Neuronal stem cell (in vitro differentiated cells): ENCODE measurements at regions not wholly inside any gene's neighbourhood (a gene's known extent, or its start where the extent isn't known, plus 50 kb on each side); places are given as distances from the start of the nearest gene placed in this dataset.

Experiments
- DNase-seq: peaks from one replicate; pipeline ENCODE4 v3.0.0-alpha.2; 2013; ENCODE audit warnings: low spot score
- H2AFZ ChIP-seq: one replicate; pipeline ENCODE4 v1.6.1; 2013; ENCODE audit warnings: mild to moderate bottlenecking, low read length, inconsistent platforms
- H2AK5ac ChIP-seq: 2 replicates; pipeline ENCODE4 v1.6.1; 2013; ENCODE audit warnings: low read depth, mild to moderate bottlenecking, inconsistent platforms, low read length, moderate library complexity, mixed read lengths
- H2BK120ac ChIP-seq: 2 replicates; pipeline ENCODE4 v1.6.1; 2013; ENCODE audit warnings: low read depth, mild to moderate bottlenecking, inconsistent platforms, low read length, moderate library complexity, mixed read lengths
- H2BK12ac ChIP-seq: one replicate; pipeline ENCODE4 v1.6.1; 2013; ENCODE audit warnings: low read length, inconsistent platforms
- H2BK15ac ChIP-seq: 2 replicates; pipeline ENCODE4 v1.6.1; 2013; ENCODE audit warnings: mild to moderate bottlenecking, low read length, inconsistent platforms, mixed read lengths
- H2BK5ac ChIP-seq: one replicate; pipeline ENCODE4 v1.6.1; 2013; ENCODE audit warnings: inconsistent platforms, mild to moderate bottlenecking, low read length, moderate library complexity
- H3K14ac ChIP-seq: one replicate; pipeline ENCODE4 v1.6.1; 2013; ENCODE audit warnings: low read length, inconsistent platforms
- H3K18ac ChIP-seq: 2 replicates; pipeline ENCODE4 v1.6.1; 2013; ENCODE audit warnings: low read length, inconsistent platforms
- H3K23ac ChIP-seq: 2 replicates; pipeline ENCODE4 v1.6.1; 2013; ENCODE audit warnings: low read depth, mild to moderate bottlenecking, mixed read lengths, low read length, inconsistent platforms; ENCODE audit not compliant: poor library complexity
- H3K27ac ChIP-seq: replicated peaks from 3 replicates; pipeline ENCODE4 v1.5.1; 2013; ENCODE audit warnings: low read length, inconsistent platforms
- H3K27me3 ChIP-seq, 3 experiments: 2 replicates each; pipeline ENCODE4 v1.6.1; 2013; ENCODE audit warnings: low read length in 3 of 3, mild to moderate bottlenecking in 2 of 3, inconsistent platforms in 1 of 3, low read depth in 1 of 3, mixed read lengths in 1 of 3, moderate library complexity in 1 of 3; ENCODE audit not compliant: control insufficient read depth in 3 of 3, insufficient read depth in 3 of 3
- H3K36me3 ChIP-seq, 2 donors: replicated peaks in 1 of 2; 2 replicates each; pipeline ENCODE4 v1.6.1; 2013; ENCODE audit warnings: low read length in 2 of 2; ENCODE audit not compliant: control insufficient read depth in 2 of 2, insufficient read depth in 2 of 2
- H3K4ac ChIP-seq: 2 replicates; pipeline ENCODE4 v1.6.1; 2013; ENCODE audit warnings: inconsistent platforms, mild to moderate bottlenecking, low read length, moderate library complexity
- H3K4me1 ChIP-seq, 2 donors: 1 replicate in 1 of 2; 2 replicates in 1 of 2; pipeline ENCODE4 v1.6.1; 2013; ENCODE audit warnings: low read length in 2 of 2, low read depth in 1 of 2; ENCODE audit not compliant: control insufficient read depth in 2 of 2, insufficient read depth in 1 of 2
- H3K4me2 ChIP-seq: one replicate; pipeline ENCODE4 v1.6.1; 2013; ENCODE audit warnings: mild to moderate bottlenecking, low read length, inconsistent platforms; ENCODE audit not compliant: insufficient read depth, poor library complexity, severe bottlenecking
- H3K4me3 ChIP-seq, 2 donors: 2 replicates each; pipeline ENCODE4 v1.5.1; 2013; ENCODE audit warnings: low read length in 2 of 2, mild to moderate bottlenecking in 2 of 2, inconsistent platforms in 1 of 2, moderate library complexity in 1 of 2
- H3K79me1 ChIP-seq: one replicate; pipeline ENCODE4 v1.6.1; 2013; ENCODE audit warnings: low read depth, mild to moderate bottlenecking, inconsistent platforms, low read length, moderate library complexity
- H3K9ac ChIP-seq: one replicate; pipeline ENCODE4 v1.6.1; 2013; ENCODE audit warnings: mild to moderate bottlenecking, low read depth, low read length, inconsistent platforms; ENCODE audit not compliant: poor library complexity
- H3K9me3 ChIP-seq, 2 donors: replicated peaks in 1 of 2; 2 replicates each; pipeline versions ENCODE3 to v1.6.1; 2013; ENCODE audit warnings: low read length in 2 of 2, mild to moderate bottlenecking in 2 of 2, inconsistent platforms in 1 of 2, low read depth in 1 of 2, mixed read lengths in 1 of 2, moderate library complexity in 1 of 2; ENCODE audit not compliant: control insufficient read depth in 2 of 2, insufficient read depth in 1 of 2
- H4K8ac ChIP-seq: one replicate; pipeline ENCODE4 v1.6.1; 2013; ENCODE audit warnings: low read depth, mild to moderate bottlenecking, inconsistent platforms, low read length, moderate library complexity
- H4K91ac ChIP-seq: one replicate; pipeline ENCODE4 v1.6.1; 2013; ENCODE audit warnings: low read length, low read depth, mild to moderate bottlenecking, inconsistent platforms; ENCODE audit not compliant: poor library complexity
- WGBS, 2 donors: extraction: QIAGEN DNeasy Blood & Tissue Kit; methylation state at CpG; one replicate each; pipeline ENCODE4 v1.1.7; 2013; ENCODE audit warnings: missing lambda C conversion rate in 2 of 2, mixed read lengths in 1 of 2; ENCODE audit not compliant: insufficient read length in 2 of 2, insufficient replicate concordance in 1 of 2; ENCODE audit errors: extremely low coverage in 2 of 2; 5-methylcytosine and 5-hydroxymethylcytosine counted together

DNA sequence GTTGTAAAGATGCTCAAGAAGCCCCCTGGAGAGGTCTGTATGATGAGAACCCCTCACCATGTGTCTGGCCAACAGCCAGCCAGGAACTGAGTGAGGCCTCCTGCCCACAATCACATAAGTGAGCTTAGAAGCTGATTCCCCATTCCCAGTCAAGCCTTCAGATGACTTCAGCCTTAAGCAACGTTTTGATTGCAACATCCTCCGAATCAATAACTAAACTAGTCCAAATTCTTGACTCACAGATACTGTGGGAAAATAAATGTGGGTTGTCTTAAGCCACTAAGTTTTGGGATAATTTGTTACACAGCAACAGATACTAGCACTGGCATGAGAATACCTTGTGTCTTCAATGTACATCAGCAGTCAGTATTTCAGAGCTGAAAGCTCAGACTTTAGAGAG, 54.5 kb upstream of the HS3ST4 start:
- H2BK12ac ChIP-seq = no peak overlapping the region
- no peak overlapping the region for H3K18ac ChIP-seq
- H3K79me1 ChIP-seq = no peaks in the 10 kb centered on the region
- no CpG with 5 or more reads among the region's 2 CpGs for WGBS, 2 donors
- H2AFZ ChIP-seq = no peak overlapping the region
- no peak overlapping the region for H2BK5ac ChIP-seq
- no peak overlapping the region for H3K9ac ChIP-seq
- H3K9me3 ChIP-seq = no peaks in the 10 kb centered on the region
- no peak overlapping the region for H3K4me3 ChIP-seq
- H3K27me3 ChIP-seq = no peaks in the 10 kb centered on the region
- H3K27ac ChIP-seq = no peak overlapping the region
- no peak for DNase-seq
- no peak overlapping the region for H3K23ac ChIP-seq
- H2AK5ac ChIP-seq = no peak overlapping the region
- no peak overlapping the region for H4K91ac ChIP-seq
- H3K4ac ChIP-seq = no peak overlapping the region
- no peaks in the 10 kb centered on the region for H3K4me1 ChIP-seq
- H3K36me3 ChIP-seq = no peaks in the 10 kb centered on the region
- no peak overlapping the region for H2BK120ac ChIP-seq
- H3K4me2 ChIP-seq = no peak overlapping the region
- H3K14ac ChIP-seq = no peak overlapping the region
- H2BK15ac ChIP-seq = no peak overlapping the region
- H4K8ac ChIP-seq = no peak overlapping the region

DNA sequence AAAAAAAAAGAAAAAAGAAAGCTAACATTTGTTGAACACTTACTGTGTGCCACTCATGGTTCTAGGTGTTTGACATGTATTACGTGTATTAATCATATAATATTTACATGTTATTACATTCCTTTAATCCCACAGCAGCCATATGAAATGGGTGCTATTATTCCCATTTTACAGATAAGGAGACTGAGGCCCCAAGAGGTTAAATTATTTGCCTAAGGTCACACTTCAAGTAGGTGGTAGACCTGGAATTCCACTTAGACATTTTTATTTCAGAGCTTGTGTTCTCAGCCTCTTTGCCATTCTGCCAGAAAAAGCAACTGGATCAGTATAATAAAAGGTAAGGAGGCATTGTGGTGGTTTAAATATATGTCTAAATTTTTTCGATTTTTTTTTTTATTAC, 55.1 kb upstream of the HS3ST4 start:
- Histone ChIP-seq H2BK5ac (no peak overlapping the region), H4K8ac (no peak overlapping the region), H2BK120ac (no peak overlapping the region), H3K9ac (no peak overlapping the region), H2AFZ (no peak overlapping the region), H3K4me3 (no peak overlapping the region), H4K91ac (no peak overlapping the region), H3K23ac (no peak overlapping the region), H3K4me1 (no peaks in the 10 kb centered on the region), H3K9me3 (no peaks in the 10 kb centered on the region), H3K4ac (no peak overlapping the region), H3K18ac (no peak overlapping the region), H3K27ac (no peak overlapping the region), H3K14ac (no peak overlapping the region), H3K79me1 (no peaks in the 10 kb centered on the region), H2BK12ac (no peak overlapping the region), H3K4me2 (no peak overlapping the region), H3K36me3 (no peaks in the 10 kb centered on the region), H2AK5ac (no peak overlapping the region), H2BK15ac (no peak overlapping the region), H3K27me3 (no peaks in the 10 kb centered on the region)
- no peak for DNase-seq
- no CpG with 5 or more reads among the region's 2 CpGs for WGBS, 2 donors

DNA sequence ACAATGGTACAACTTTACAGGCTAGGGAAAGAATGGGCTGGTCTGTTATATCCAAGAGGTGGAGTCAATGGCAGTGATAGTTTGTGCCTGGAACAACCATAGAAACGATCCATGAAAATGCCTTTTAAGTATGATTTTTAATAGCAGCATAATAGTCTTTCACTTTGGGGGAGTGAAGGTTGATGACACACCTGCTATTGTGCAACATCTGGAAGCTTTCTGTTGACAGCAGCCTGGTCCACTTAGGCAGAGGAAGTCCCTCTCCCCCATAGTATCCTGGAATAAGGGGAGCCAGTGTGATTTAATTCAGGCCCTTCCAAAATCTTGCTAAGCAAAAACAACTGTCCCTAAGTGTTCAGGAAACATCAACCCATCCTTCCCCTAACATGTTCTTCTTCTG, 56.3 kb upstream of the HS3ST4 start:
- no peaks in the 10 kb centered on the region for H3K36me3 ChIP-seq
- H3K4me3 ChIP-seq = no peak overlapping the region
- no peak overlapping the region for H3K4me2 ChIP-seq
- no peak overlapping the region for H2BK12ac ChIP-seq
- no peak overlapping the region for H2BK120ac ChIP-seq
- H4K91ac ChIP-seq = no peak overlapping the region
- DNase-seq = no peak
- no peak overlapping the region for H2AK5ac ChIP-seq
- H3K79me1 ChIP-seq = no peaks in the 10 kb centered on the region
- no peak overlapping the region for H3K18ac ChIP-seq
- no peak overlapping the region for H3K4ac ChIP-seq
- H4K8ac ChIP-seq = no peak overlapping the region
- no peak overlapping the region for H2BK15ac ChIP-seq
- H3K9me3 ChIP-seq = no peaks in the 10 kb centered on the region
- no peaks in the 10 kb centered on the region for H3K4me1 ChIP-seq
- WGBS, 2 donors = no CpG with 5 or more reads among the region's 1 CpG
- no peaks in the 10 kb centered on the region for H3K27me3 ChIP-seq
- no peak overlapping the region for H3K14ac ChIP-seq
- H2BK5ac ChIP-seq = no peak overlapping the region
- H2AFZ ChIP-seq = no peak overlapping the region
- no peak overlapping the region for H3K27ac ChIP-seq
- no peak overlapping the region for H3K9ac ChIP-seq
- no peak overlapping the region for H3K23ac ChIP-seq

DNA sequence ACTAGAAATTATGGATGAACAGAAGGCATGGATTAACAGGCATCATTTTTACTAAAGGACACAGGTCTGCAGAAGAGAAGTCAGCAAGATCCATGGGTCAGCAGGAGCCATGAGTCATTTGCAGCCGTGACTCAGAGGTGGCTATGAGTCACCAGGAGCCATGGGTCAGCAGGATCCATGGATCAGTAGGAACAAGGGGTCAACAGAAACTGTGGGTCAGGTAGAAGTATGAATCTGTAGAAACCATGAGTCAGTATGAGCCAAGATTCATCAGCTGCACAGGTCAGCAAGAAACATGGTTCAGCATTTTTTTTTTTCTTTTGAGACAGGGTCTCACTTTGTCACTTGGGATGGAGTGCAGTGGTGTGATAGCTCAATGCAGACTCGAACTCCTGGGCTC, 58.2 kb upstream of the HS3ST4 start:
- Histone ChIP-seq H3K36me3 (no peaks in the 10 kb centered on the region), H3K4me3 (no peak overlapping the region), H3K4ac (no peak overlapping the region), H3K9ac (no peak overlapping the region), H2AFZ (no peak overlapping the region), H2BK15ac (no peak overlapping the region), H4K91ac (no peak overlapping the region), H2BK120ac (no peak overlapping the region), H3K79me1 (no peaks in the 10 kb centered on the region), H3K27ac (no peak overlapping the region), H3K23ac (no peak overlapping the region), H3K18ac (no peak overlapping the region), H3K27me3 (no peaks in the 10 kb centered on the region), H3K4me2 (no peak overlapping the region), H4K8ac (no peak overlapping the region), H2AK5ac (no peak overlapping the region), H3K14ac (peak overlapping the region; percentile 71), H3K4me1 (no peaks in the 10 kb centered on the region), H2BK5ac (no peak overlapping the region), H3K9me3 (no peaks in the 10 kb centered on the region), H2BK12ac (no peak overlapping the region)
- no peak for DNase-seq
- no CpG with 5 or more reads among the region's 2 CpGs for WGBS, 2 donors
